ENCODE measurements at regions not wholly inside any gene's neighbourhood (a gene's known extent, or its start where the extent isn't known, plus 50 kb on each side); places are given as distances from the start of the nearest gene placed in this dataset.

GRCh38 chr1:29973406-29973805, 737.1 kb downstream of the PTPRU start:
- DNase-seq (ENCODE audit: low read depth, low spot score) (no peak), ATAC-seq (no peak)
- H3K4me2 ChIP-seq (ENCODE audit: low read length), result no peak overlapping the region
- POLR2A ChIA-PET, result no interaction called here
- H3K79me2 ChIP-seq (ENCODE audit: insufficient read depth, low read length), result no peaks in the 10 kb centered on the region
- no peak overlapping the region for H3K4me3 ChIP-seq (replicated peaks in 1 of 2; ENCODE audit: low read depth in 1 of 2, low read length in 2 of 2)
- no peaks in the 10 kb centered on the region; a peak in 1 of 4 replicates for H3K9me3 ChIP-seq (ENCODE audit: control insufficient read depth in 1 of 2, insufficient read depth in 1 of 2, low read depth in 1 of 2, low read length in 2 of 2)
- no peaks in the 10 kb centered on the region for H4K20me1 ChIP-seq (ENCODE audit: insufficient read depth)
- TF ChIP-seq JUND (IDR thresholded peaks at IDR 0.05) (no peak), EZH2 (IDR thresholded peaks at IDR 0.05) (no peak), EGR1 (IDR thresholded peaks at IDR 0.05; ENCODE audit: low read depth) (no peak)
- no TSS peak for BruUV-seq (replicated peaks)
- intact Hi-C loops (cut with micrococcal nuclease), result no loop called here
- RAD21 ChIA-PET (ENCODE audit: low non-redundant PET in 1 of 2, low total read pairs in 2 of 2, uncharacterized antibody in 2 of 2, unreplicated experiment in 2 of 2), result no interaction called here
- no peak overlapping the region for H2AFZ ChIP-seq (ENCODE audit: low read depth, low read length, poor library complexity, severe bottlenecking)
- peaks cover 43% of the 10 kb centered on the region; the same call in 1 of the 2 replicates for H3K27me3 ChIP-seq (ENCODE audit: insufficient read depth, low read length)
- no peak overlapping the region for H3K9ac ChIP-seq (ENCODE audit: low read length)
- peaks cover 0 to 18% of the 10 kb centered on the region in 2 experiments; a peak in 3 of 4 replicates for H3K4me1 ChIP-seq (ENCODE audit: control insufficient read depth in 1 of 2, insufficient read depth in 2 of 2, low read length in 2 of 2)
- CTCF ChIA-PET, result no interaction called here
- no peaks in the 10 kb centered on the region for H3K9me2 ChIP-seq (ENCODE audit: insufficient read depth)
- H3K27ac ChIP-seq (ENCODE audit: low read depth, low read length), result no peak overlapping the region
- H3K36me3 ChIP-seq (ENCODE audit: control insufficient read depth in 1 of 2, insufficient read depth in 2 of 2, low read length in 2 of 2), result no peaks in the 10 kb centered on the region

GRCh38 chr1:29972421-29973053, 736.2 kb downstream of the PTPRU start:
- CTCF ChIA-PET, result no interaction called here
- Histone ChIP-seq H3K36me3 (ENCODE audit: control insufficient read depth in 1 of 2, insufficient read depth in 2 of 2, low read length in 2 of 2) (no peaks in the 10 kb centered on the region), H3K4me1 (ENCODE audit: control insufficient read depth in 1 of 2, insufficient read depth in 2 of 2, low read length in 2 of 2) (peaks cover 0 to 18% of the 10 kb centered on the region in 2 experiments; a peak in 3 of 4 replicates), H2AFZ (ENCODE audit: low read depth, low read length, poor library complexity, severe bottlenecking) (no peak overlapping the region), H3K9ac (ENCODE audit: low read length) (no peak overlapping the region), H4K20me1 (ENCODE audit: insufficient read depth) (no peaks in the 10 kb centered on the region), H3K9me2 (ENCODE audit: insufficient read depth) (no peaks in the 10 kb centered on the region), H3K79me2 (ENCODE audit: insufficient read depth, low read length) (no peaks in the 10 kb centered on the region), H3K4me2 (ENCODE audit: low read length) (no peak overlapping the region), H3K27me3 (ENCODE audit: insufficient read depth, low read length) (peaks cover 43% of the 10 kb centered on the region; the same call in 1 of the 2 replicates), H3K9me3 (ENCODE audit: control insufficient read depth in 1 of 2, insufficient read depth in 1 of 2, low read depth in 1 of 2, low read length in 2 of 2) (no peaks in the 10 kb centered on the region; a peak in 1 of 4 replicates), H3K4me3 (replicated peaks in 1 of 2; ENCODE audit: low read depth in 1 of 2, low read length in 2 of 2) (no peak overlapping the region), H3K27ac (ENCODE audit: low read depth, low read length) (no peak overlapping the region)
- RAD21 ChIA-PET (ENCODE audit: low non-redundant PET in 1 of 2, low total read pairs in 2 of 2, uncharacterized antibody in 2 of 2, unreplicated experiment in 2 of 2), result no interaction called here
- ATAC-seq, result no peak
- TF ChIP-seq YY1 (IDR thresholded peaks at IDR 0.05; ENCODE audit: extremely low read depth, insufficient replicate concordance, low read depth, low read length) (no peak), CEBPB (IDR thresholded peaks at IDR 0.05; ENCODE audit: low read depth) (no peak), RAD21 (IDR thresholded peaks at IDR 0.05; ENCODE audit: low read depth) (no peak), FOSL1 (IDR thresholded peaks at IDR 0.05; ENCODE audit: low read depth) (no peak), JUND (IDR thresholded peaks at IDR 0.05) (no peak), CBX3 (IDR thresholded peaks at IDR 0.05; ENCODE audit: low read depth) (no peak), EZH2 (IDR thresholded peaks at IDR 0.05) (no peak), ATF3 (IDR thresholded peaks at IDR 0.05) (no peak)
- DNase-seq (ENCODE audit: low read depth, low spot score), result no peak
- intact Hi-C loops (cut with micrococcal nuclease), result no loop called here
- BruUV-seq (replicated peaks), result no TSS peak
- POLR2A ChIA-PET, result no interaction called here

Measured in HCT116 (cell line).